HG03135 (cell line): ENCODE measurements at regions not wholly inside any gene's neighbourhood (a gene's known extent, or its start where the extent isn't known, plus 50 kb on each side); places are given as distances from the start of the nearest gene placed in this dataset.

Experiments
- ATAC-seq: cut with Tn5 transposase; IDR thresholded peaks from one replicate; pipeline ENCODE4 v1.9.1; 2021; ENCODE audit warnings: mild to moderate bottlenecking, moderate library complexity; ENCODE audit not compliant: unreplicated experiment

GRCh38 chr13:61874970-61875579 lies 459.4 kb upstream of the PCDH20 start:
- ATAC-seq = no peak

GRCh38 chr13:61873717-61874116 lies 458.1 kb upstream of the PCDH20 start:
- no peak for ATAC-seq

- ATAC-seq = no peak
Measured at GRCh38 chr13:61857198-61857597, 441.5 kb upstream of the PCDH20 start.

- ATAC-seq = no peak
Measured at GRCh38 chr13:61852116-61852619, 436.5 kb upstream of the PCDH20 start.

DNA sequence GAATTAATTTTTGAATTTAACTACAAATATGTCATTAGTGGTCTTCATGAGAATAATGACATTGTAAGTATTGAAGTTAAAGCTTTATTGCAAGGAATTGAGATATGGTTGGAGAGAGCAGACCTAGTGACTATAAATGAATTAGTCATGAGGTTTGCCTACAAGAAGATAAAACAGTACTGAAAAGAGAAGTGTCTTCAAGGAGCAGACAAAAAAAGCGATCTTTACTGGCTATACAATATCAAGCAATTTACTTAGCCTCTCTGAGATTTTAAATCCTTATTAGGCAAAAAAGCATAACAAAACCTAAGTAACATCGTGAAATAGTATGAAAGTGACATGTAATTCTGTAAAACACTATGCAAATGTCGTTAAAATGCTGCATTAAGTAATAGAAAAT lies 435.1 kb upstream of the PCDH20 start:
- no peak for ATAC-seq

DNA sequence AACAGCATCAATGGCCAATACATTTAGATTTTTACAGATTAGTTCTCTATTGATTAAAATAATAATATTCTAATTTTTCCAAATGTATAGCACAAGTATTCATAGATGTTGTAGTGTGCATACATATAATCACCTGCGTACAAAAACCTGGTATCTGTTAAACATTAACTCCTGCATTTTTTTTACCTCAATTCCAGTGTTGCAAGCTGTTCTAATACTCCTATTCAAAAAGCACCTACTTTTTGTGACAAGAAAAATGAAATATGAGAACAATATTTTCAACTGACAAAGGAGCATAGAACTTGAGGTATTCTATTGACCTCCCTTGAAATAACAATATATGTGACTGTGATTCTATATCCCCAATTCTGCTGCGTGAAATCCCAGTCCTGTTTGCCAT lies 422.9 kb upstream of the PCDH20 start:
- ATAC-seq = no peak

- no peak for ATAC-seq
Measured at GRCh38 chr13:61833228-61833627, 417.6 kb upstream of the PCDH20 start.

DNA sequence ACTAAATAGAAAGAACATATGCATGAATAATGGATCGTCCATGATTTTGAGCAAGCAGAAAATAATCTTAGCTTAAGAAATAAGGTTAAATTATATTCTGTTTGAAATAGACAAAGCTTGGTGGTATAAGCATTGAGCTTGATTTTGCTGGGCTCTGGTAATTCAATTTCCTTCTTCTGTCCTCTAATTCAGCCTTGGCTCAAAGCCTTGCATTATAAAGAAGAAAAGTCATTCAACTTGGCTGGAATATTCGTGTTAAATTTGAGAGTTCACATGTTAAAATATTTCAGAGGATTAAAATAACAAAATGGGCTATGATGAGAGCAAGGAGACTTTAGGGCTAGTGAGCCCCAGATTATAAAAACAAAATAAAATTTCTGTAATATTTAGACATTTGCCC lies 415.4 kb upstream of the PCDH20 start:
- ATAC-seq = no peak

DNA sequence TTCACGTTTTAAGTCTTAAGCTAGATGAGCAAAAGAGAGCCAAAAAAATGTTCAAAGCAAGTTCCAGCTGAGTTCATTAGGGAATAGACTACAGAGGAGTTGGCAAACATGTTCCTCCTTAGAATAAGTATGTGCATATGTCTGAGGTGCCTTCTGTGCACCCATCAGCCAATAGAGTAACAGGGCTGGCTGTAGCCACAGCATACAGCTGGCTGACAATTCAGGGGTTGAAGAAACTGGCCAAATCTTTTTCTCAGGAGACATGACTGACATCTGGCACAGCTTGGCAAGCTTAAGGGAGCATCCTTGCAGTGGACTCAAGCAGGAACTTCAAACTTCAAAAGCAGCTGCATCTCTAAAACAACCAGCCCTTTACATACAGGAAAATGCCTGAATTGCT lies 414.8 kb upstream of the PCDH20 start:
- no peak for ATAC-seq

DNA sequence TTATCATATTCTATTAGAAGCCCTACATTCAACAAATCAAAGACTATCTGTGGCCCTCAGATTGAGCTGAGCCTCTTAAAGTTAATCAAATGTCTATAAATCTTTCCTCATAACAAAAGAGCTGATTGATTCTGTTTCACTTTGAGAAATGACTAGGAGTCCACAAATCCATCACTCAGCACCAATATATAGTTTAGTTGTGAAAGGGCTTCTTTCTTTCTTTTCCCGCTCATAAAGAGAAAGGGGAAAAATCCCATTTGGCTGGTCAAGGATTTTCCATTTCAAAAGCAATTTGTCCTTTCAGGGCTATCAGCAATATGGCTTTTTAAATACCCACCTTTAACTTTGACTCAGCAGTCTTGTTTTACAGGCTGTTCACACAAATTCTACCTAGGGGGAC lies 408.5 kb upstream of the PCDH20 start:
- no peak for ATAC-seq

DNA sequence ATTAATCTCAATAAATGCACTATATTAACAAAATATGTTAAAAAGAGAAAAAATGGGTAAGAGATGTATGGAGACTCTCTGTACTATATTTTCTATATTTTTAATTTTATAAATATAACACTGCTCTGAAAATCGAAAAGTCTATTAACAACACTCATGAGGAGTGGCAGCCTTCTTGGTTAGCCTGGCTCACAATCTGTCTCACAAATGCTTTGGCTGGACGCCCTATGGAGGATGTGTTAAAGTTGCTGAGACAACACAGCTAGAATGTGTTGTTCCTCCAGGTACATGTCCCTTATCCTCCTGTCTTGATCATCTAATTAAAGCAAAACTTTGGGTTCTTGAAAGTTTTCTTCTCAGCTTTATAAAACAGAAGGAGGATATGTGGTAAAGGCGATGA lies 396.6 kb upstream of the PCDH20 start:
- no peak for ATAC-seq

- no peak for ATAC-seq
Measured at GRCh38 chr13:61810065-61810464, 394.4 kb upstream of the PCDH20 start.

- no peak for ATAC-seq
Measured at GRCh38 chr13:61797397-61797796, 381.7 kb upstream of the PCDH20 start.

- ATAC-seq = no peak
Measured at GRCh38 chr13:61795580-61795979, 379.9 kb upstream of the PCDH20 start.

GRCh38 chr13:61779456-61779855 lies 363.8 kb upstream of the PCDH20 start:
- ATAC-seq = no peak

- no peak for ATAC-seq
Measured at GRCh38 chr13:61778531-61778930, 362.9 kb upstream of the PCDH20 start.

DNA sequence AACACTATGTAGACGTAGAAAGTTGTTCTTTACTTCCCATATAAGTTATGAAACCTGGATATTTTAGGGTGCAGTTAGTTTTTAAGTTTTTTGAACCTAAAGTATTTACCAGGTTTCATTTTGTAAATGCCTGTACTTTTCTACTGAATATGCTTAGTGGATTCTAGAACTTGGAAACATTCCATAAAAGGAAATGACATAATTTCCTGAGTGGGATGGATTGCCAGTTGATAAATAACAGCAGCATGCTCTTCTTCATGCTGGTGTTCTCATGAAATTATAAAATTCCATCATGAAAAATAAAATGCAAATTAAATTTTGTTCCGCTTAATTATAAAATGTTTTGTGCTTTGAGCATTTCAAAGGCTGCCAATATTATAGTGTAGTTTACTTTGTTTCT lies 362.2 kb upstream of the PCDH20 start:
- no peak for ATAC-seq

DNA sequence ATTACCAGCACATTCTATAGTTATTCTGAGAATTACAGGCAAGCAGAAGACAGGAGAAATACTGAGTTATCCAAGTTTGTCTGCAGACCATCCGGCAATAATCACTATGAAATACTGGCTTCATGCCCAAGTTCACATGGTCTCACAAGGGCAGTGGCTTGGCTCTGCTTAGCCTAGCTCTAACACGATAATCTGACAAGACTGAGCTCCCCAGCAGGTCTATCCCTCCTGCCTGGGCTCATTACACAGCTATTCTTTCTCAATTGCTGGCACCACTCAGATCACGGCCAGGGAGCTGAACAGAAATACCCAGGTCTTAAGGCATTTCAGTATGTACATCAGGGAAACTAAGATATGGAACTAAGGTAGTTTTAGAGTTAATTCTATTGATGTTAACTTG lies 361.6 kb upstream of the PCDH20 start:
- ATAC-seq = no peak

DNA sequence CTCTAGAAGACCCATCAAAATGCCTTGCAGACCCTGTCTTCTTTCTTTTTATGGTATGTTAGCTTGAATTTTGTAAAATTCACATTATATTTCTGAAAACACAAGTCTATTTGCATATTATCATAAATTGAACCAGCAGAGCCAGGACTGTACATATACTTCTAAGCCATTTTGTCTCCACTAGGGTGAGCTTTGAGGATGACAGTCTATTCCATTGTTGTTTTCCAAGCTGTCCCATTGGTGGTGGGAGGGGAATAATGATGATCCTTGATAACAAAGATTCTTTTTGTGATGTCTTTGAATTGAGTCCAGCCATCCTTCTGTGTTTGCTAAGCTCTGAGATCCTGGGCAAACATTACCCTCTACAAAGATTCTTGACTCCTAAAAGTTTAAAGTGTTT lies 359.3 kb upstream of the PCDH20 start:
- ATAC-seq = no peak

GRCh38 chr13:61770681-61771080 lies 355.0 kb upstream of the PCDH20 start:
- ATAC-seq = no peak

DNA sequence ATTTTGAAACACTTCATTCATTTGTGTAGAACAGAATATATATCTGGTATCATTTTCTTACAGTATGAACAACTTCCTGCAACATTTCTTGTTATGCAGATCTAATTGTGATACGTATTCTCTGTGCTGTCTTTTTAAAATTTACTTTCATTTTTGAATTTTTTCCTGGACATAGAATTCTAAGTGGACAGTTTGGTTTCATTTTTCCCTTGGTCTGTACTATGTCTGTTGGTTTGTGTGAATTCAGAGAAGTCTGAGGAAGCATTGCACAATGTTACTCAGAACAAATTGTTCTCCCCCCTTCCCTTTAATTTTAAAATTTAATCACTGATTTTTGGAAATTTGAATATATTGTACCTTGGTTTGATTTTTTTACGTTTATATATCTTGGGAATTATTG lies 352.5 kb upstream of the PCDH20 start:
- ATAC-seq = no peak

DNA sequence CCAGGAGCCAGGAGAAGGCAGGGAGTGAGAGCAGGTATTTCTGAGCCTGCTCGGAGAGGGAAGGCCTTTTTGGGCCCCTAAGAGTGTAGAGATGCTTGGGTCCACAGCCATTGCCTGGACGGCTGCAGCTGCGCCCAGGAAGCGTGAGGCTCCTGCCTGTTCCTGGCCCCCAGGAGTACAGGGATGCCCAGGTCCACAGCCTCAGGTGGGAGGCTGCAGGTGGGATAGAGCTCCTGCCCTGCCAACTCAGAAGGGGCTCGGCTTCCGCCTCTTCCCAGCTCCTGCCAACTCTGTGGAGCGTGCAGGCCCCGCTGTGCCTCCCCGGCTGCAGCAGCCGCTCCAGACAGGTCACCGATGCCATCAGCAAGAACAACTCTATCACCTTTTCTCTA lies 351.0 kb upstream of the PCDH20 start:
- ATAC-seq = no peak

- ATAC-seq = no peak
Measured at GRCh38 chr13:61765940-61766666, 350.5 kb upstream of the PCDH20 start.
